GM19397 (cell line): ENCODE measurements at regions not wholly inside any gene's neighbourhood (a gene's known extent, or its start where the extent isn't known, plus 50 kb on each side); places are given as distances from the start of the nearest gene placed in this dataset.

Experiments used
- ATAC-seq: cut with Tn5 transposase; IDR thresholded peaks from one replicate; pipeline ENCODE4 v1.9.1; 2021; ENCODE audit warnings: mild to moderate bottlenecking, moderate library complexity; ENCODE audit not compliant: unreplicated experiment

DNA sequence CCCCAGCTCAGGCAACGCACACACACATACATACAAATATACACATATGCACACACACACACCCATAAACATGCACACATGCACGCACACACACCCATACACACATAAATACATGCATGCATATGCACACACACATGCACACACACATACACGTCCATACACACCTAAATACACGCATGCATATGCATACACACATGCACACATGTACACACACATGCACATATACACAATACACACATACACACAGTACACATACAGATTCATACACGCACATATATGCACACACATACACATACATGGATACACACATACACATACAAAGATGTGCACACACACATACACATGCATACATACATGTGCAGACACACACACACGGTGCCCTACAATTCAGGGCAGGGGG lies 496.6 kb downstream of the TBC1D22A start:
- ATAC-seq = no peak

DNA sequence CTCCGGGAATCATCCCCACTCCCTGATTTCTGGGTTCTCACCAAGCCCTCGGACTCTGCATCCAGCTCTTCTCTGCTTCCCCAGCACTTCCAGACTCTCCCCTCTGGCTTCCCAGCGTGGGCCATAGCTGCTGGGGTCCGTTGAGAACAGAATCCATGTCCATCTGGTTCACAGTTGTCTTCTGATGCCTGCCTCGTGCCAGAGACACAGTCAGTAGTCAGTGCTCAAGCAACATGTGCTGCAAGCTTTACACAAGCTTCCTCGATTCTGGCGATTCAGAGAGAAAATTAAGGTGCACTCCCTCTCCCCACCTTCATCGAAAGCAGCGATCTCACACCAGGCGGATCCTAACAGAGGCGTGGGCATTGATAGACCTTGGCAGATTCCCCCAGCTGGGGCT lies 495.5 kb downstream of the TBC1D22A start:
- no peak for ATAC-seq

DNA sequence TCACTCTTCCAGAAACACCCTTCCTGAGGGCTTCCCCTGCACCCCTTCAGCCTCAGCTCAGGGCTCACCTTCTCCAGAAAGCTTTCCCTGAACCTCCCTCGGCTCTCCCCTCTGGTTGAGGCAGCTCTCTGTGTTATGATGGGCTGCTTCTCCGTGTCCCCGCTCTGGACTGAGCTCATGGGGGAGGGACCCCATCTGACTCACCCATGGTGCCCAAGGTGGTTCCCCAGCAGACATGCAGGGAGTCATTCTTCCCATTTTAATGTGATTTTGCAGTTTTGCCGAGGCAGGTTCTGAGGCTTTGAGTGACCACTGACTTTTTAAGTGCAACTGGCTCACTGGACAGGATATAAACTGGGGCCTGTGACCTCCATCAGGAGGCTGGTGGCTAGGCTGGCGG lies 495.1 kb downstream of the TBC1D22A start:
- no peak for ATAC-seq

DNA sequence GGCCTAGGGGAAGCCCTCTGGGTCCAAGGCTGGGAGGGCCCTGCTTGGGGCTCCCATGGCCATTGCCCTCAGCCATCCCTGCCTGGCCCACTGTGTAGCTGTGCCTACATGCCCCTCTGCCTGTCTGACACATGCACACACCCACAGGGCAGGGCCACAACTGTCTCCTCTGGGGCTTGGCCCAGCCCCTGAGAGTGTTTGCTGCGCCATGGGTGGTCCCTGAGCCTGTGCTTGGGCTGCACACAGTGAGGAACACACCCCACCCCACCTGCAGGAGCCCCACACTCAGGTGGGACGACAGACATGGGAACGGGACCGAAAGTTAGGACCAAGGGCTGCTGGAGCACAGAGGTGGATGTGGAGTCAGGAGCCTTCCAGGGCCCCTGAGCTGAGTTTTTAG lies 489.5 kb downstream of the TBC1D22A start:
- no peak for ATAC-seq

DNA sequence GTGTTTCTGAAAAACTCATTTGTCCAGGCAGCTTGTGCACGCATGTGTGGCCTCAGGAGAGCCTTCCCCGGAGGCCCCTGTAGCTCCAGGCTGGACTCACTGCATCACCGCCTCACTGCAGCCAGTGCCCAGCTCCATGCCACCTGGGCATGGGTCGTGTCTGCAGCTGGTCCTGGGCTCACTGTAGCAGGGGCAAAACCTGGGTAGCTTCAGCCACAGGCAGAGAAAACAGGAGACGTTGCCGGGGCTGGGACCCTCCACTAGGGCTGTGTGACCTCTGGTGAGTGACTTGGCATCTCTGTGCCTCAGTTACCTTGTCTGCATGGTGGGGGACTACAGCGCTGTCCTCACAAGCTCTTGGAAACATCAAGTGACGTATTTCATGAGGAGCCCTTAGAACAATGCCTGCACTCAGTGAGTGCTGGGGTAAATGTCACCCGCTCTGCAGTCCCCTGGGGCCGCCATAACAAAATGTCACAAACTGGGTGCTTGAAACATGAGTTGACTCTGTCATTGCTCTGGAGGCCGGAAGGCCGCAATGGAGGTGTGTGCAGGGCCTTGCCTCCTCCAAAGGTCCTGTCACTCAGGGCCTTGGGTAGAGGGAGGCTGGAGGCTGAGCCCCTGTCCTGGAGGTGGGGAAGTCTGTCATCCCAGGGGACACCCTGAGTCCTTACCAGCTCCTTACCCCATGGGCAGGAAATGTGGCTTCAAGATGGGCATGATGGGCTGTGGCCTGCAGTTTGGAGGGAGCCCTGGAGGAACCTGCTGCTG lies 488.7 kb downstream of the TBC1D22A start:
- ATAC-seq = no peak

DNA sequence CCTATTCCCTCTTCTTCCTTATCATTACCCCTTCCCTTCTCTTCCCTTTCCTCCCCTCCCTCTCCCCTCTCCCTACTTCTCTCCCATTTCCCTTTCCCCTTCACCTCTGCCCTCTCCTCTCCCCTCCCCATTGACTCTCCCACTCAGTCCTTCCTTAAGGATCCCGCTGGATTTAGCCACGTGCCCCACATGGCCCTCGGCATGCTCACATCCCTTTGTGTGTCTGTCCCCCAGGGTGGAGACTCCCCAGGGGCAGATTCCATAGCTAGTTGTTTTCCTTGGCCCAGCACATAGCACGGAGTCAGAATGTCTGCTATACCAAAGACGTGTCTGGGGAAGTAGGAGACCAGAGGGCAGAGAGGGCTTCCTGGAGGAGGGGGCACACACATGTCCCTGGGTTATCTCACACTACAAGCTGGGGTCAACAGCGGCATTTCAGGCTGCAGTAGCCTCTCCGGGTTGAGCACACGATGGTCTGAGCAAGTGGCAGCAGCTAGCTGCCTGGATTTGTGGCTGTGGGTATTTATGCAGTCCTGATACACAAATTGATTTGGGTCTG lies 487.0 kb downstream of the TBC1D22A start:
- ATAC-seq = no peak

DNA sequence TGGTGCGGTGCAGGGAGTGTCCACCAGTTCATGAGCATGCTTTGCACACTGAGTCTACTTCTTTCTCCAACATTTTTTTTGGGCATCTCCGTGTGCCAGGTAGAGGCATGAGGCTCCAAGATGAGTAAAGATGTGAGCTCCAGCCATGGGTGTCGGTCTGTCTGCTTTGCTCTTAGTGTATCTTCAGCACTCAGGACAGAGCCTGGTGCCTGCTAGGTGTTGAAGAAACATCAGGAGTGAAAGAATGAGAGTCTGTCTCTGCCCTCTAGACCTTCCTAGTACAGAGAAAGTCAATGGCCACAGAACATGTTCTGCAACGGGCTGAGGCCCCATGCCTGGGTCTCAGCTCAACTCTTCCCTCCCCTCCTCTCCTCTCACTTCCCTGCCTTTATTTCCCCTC lies 486.5 kb downstream of the TBC1D22A start:
- no peak for ATAC-seq

DNA sequence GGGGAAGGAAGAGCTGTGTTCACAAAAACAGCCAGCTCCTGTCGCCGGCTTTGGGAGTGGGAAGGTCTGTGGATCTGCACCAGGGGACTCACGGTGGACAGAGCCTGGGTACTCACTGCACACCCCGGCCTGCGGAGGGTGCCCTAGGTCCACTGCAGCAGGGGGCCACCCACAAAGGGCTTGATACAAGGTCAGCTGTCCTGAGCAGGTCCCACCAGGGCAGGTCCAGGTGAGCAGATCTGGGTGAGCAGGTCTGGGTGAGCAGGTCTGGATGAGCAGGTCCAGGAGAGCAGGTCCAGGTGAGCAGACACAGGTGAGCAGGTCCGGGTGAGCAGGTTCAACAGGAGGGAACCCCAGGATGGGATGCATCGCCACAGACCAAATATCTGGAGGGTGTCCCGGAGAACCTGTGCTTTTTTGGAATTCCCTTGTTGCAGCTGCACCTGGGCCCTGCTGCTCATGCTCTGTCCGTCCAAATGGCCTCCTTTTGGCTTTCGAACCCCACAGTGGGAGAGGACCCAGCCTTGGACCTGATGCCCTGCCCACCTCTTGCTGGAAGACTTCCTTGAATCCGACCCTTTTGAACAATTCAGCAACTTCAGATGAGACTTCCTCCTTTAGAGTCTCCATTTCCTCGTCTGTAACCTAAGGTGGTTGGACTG lies 485.3 kb downstream of the TBC1D22A start:
- no peak for ATAC-seq

DNA sequence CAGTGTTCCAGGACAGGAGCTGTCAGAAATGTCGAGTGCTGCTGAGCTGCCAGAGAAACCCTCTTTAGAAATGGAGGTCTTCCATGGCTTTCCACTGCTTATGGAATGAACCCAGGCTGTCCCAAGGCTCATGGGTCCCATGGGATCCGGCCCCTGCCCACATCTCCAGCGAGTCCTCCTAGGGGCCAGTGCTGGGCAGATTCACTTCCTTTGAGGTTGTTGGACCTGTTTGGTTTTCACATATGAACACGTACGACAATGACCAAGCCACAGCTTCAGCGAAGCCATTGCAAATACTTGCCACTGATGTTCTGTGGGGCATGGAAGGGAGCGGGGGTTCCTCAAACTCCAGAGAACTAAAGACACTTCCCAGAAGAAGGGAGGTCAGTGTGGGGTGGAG lies 483.3 kb downstream of the TBC1D22A start:
- ATAC-seq = no peak

DNA sequence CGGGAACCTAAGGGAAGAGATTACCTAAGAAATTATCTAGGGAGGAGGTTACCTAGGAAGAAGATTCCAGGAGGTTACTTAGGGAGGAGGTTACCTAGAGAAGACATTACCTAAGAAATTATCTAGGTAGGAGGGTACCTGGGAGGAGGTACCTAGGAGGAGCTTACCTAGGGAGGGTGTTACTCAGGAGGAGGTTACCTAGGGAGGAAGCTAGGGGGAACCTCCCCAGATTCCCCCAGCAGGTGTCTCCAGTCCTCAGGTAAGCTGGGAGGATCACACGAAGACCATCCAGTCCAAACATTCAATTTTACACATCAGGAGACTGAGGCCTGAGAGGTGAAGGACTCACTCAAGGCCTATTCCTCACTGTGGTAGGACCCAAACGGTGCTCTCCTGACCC lies 482.8 kb downstream of the TBC1D22A start:
- no peak for ATAC-seq

DNA sequence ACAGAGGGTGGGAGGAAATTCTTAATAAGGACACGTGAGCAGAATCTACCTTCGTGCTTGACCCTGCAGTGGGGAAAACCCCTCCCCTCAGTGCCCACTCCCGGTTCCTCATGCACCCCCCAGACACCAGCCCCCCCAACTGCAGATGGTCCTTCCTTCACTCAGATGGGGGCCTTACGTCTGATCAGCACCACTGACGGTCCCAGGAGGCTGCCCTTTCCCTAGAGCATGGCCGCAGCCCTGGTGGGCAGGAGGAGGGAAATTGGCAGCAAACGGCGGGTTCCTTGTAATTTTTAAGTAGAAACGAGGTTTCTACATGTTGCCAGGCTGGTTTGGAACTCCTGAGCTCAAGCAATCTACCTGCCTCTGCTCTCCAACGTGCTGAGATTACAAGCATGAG lies 477.7 kb downstream of the TBC1D22A start:
- ATAC-seq = no peak

DNA sequence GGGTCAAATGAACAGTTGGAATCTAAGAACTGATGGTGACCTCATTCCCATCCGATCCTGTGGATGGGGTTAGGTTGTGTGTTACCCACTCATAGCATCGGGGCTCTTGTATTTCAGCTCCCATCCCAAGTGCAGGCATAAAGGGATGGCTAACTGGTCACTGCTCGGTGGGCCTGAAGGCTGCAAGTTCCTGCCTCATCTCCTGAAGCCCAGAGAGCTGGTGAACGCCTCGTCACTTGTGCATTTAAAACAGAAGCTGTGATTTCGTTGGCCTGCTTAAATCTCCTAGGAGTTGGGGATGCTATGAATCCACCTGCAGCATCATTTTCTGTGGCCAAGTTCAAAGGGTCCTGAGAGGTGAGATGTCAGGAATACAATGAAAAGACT lies 477.0 kb downstream of the TBC1D22A start:
- ATAC-seq = no peak

DNA sequence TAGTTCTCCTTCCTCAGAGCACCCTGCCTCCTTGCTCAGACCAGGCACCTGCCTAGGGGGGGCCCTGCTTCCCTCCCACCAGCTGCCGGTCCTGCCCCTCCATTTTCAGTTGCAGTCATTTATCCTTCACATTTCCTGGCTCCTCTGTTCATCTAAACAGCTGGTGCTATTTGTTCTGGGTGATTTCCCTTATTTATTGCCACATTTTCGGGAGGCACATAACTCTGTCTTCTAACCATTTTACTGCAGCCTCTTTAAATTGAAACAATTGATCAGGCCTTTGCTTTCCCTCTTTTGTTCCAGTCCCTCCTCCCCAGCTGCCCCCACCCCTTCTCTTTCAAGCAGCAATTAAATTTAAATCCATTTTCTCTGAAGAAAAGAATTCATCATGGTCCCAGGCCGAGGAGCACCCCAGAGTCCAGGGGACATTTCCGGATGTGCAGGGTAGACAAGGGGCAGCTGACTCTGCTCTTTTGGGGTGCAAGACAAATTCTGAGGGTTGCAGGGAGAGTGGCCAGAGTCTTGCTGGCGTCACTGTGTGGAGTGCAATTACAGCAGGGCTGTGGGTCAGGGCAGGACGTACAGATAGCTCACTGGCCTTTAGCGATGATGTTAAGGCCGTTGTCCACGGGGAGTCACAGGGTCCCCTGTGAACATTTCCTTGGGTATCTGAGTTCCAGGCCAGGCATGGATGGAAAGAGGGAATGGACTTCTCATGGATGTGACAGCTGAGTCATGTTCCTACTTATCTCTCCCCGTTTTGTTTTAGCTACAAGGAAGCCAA lies 476.4 kb downstream of the TBC1D22A start:
- no peak for ATAC-seq

DNA sequence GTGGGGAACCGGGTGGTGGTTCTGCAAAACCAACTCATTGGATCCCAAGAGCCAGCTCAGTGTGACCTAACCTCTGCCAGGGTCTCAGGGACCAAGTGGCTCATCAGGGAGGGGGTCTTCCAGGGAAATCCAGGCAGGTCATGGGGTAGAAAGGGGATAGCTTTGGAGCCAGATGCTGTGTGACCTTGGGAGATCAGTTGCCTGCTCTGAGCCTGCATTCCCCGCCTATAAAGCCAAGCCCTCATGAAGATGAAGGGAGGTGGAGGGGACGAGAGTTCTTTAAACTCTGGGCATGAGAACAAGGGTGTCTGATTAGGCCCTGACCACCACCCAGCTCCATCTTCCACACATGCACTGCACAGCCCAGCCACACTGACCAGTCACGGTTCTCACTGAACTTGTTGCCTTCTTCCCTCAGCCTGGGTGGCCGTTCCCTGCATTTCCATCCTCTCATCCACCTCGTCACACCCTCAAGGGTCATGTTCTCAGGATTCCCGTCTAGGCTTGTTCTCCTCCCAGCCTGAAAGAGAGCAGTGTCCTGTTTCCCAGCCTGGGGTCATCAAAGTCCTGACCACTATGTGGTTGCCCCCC lies 475.5 kb downstream of the TBC1D22A start:
- ATAC-seq = no peak

DNA sequence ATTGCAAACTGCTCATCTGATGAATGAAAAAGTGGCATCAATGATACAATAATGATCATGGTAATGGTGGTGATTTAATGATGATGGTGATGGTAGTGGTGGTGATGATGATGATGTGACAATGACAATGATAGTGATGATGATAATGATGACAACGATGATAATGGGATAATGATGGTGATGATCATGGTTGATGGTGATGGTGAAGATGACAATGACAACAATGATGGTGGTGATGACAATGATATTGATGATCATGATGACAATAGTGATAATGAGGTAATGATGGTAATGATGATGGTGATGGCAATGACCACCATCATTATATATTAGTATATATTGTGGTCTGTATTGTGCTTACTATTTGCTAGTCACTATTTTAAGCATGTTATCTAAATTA lies 474.3 kb downstream of the TBC1D22A start:
- no peak for ATAC-seq

DNA sequence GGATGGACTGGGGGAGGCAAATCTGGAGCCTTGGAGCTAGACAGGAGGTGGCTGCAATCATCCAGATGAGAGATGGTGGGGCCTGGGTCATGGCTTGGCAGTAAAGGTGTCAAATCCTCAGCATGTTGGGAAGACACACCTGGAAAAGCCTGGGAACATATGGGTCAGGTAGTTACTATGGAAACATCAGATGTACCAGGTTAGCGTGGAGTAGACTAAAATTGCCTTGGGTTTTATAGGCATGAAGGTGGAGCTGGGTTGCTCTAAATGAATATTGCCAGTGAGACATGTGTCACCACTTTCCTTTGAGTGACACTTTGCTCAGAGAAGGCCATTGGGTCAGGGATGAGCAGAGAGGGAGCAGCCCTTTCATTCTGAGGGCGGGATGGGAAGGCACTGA lies 473.7 kb downstream of the TBC1D22A start:
- no peak for ATAC-seq

DNA sequence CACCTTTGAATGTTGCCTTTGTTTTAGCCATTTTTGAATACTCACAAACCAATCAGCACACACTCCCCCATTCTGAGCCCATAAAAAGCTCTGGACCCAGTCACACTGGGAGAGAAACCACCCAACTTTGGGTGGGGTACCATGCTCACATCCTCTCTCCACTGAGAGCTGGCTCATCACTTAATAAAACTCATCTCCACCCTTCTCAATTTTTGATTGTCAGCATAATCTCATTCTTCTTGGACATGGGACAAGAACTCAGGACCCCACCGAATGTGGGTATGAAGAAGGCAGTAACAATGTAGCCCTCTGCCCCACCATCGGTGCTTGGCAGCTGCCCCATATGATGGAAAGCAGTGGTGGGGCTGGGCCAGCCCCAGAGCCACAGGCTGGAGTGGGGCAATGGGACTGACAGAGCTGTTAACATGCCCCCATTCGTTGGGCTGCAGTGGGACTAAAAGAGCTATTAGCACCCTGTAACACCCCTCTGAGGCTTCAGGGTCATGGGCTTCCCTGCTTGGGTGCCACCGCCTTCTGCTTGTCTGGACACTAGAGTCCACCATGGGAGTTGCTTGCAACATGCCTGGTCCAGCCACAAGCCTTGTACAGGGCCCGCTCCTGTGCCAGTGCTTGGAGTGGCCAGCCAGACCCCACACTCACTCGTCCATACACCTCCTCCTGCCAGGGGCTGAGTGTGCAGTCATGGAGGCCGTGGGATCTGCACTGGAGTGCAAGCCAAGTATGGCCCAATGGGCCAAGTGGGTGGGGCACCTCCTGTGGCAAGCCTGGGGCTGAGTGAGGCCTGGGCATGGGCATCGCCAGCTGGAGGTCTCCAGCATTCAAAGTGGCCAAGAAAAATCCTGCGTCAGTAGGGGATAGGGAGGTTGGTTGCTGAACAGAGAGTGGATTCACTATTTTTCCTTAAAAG lies 471.1 kb downstream of the TBC1D22A start:
- no peak for ATAC-seq

DNA sequence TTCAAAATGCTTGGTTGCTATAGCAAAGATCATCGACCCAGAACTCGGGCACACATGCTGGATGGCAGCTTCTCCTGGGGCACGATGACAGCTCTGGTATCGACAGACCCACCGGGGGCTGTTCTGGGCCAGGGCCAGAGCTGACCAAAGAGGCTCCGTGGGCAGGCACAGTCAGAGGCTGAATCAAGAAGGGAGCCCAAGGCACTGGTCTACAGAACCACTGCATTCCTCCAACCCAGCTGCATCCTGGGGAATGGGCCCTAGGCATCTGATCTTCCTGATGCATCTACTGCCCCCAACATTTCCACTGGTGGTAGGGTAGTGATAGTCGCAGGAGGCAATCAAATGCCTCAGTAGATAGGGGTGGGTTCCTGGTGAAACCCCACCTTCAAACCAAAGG lies 470.3 kb downstream of the TBC1D22A start:
- no peak for ATAC-seq

DNA sequence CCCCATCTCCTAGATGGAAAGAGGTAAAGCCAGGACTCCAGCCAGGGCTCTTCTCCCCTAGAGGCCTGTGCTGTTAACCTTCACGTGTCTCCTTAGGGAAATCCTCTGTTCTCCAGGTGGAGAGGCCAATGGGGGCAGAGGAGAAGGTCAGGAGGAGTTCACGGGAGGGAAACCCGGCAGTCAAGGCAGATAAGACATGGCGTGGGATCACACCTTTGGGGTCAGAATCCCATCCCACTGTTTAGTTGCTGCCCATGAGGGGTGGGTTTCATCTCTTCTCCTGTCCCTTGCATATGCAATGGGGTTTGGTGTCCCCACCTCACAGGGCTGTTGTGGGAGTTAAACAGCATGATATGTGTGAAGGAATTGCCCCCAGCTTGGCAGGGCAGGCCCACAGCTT lies 469.7 kb downstream of the TBC1D22A start:
- ATAC-seq = no peak

DNA sequence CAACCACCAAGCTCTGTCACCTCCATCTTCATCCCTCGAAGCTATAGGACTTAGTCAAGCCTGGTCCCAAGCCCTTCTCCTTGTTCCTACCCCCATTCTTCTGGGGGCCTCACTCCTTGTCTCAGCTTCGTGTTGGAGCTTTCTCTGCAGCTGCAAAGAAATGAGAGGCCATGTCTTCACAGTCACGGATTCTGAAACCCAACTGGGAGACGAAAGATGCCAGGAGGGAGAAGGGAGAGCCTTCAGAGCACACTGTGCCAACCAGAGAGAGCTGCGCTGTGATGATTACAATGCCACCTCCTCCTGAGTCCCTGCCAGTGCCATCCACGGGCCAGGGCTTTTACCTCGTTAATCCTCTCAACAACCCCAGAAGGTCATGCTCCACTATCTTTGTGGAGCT lies 469.3 kb downstream of the TBC1D22A start:
- ATAC-seq = no peak
